NCI-H226 (cell line): ENCODE measurements at regions not wholly inside any gene's neighbourhood (a gene's known extent, or its start where the extent isn't known, plus 50 kb on each side); places are given as distances from the start of the nearest gene placed in this dataset.
A peak's percentile ranks its signal among the peaks of the same experiment; 100 is the strongest.
"Not testable (repeated sequence)": the region's sequence is repeated elsewhere in the genome, so short reads cannot be mapped to it uniquely, and the experiment has no call there.

Experiments
- DNase-seq: peaks from one replicate; pipeline ENCODE4 v3.0.0-alpha.2; 2015

DNA sequence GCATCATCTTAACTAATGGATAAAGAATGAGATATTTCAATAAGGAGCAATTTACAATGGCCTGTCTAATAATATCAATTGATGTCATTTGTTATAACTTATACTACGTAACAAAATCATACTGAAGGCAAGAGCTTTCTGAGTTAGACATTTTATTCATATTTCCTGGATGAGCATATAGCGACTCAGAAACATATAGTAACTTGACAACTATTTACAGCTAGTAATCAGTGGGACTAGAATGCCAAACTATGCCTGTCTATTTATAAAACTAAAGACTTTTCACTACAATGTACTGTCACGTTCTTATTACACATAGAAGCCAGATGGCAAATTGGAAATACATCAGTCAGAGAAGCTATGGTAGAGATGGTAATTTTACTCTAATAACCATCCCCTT is 766.2 kb upstream of the TMEFF2 start:
- peak; percentile 17 for DNase-seq

- not testable (repeated sequence) for DNase-seq
Observed at GRCh38 chr2:192958615-192959014, 763.9 kb upstream of the TMEFF2 start.

GRCh38 chr2:192957425-192957824 is 762.7 kb upstream of the TMEFF2 start:
- DNase-seq = no peak

DNA sequence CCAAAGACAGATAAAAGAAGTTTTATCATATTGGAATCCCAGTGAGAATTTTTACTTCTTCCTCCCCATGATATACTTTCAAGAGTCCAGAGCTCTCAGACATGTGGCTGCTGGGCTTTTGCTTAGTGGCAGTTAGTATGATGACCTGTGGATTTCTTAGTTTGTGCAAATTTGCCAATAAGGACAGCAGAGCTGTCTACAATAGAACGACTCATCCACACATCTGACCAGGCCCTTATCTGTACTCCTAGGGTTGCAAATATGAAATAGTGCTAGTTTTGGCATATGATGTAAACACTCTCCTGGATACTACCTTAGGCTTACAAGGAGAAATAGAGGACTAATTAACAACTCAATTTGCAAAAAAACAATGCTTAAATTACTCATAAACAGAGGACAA is 758.4 kb upstream of the TMEFF2 start:
- peak; percentile 62 for DNase-seq

DNA sequence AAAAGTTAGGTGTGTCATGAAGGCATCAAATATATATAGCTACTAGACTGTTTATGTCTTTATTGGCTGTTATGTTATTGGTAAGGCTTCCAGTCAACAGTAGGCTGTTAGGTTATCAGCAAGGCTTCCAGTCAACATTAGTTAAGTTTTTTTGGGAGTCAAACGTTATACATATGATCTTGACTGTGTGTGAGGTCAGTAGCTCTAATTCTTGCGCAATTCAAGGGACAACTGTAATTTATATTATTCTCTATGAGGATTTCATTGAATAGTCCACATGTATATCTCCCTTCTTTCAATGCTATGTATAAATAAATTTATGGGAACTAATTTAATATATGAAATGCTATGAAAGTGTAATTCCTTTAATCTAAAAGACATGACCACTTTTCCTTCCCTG is 757.5 kb upstream of the TMEFF2 start:
- DNase-seq = no peak

DNA sequence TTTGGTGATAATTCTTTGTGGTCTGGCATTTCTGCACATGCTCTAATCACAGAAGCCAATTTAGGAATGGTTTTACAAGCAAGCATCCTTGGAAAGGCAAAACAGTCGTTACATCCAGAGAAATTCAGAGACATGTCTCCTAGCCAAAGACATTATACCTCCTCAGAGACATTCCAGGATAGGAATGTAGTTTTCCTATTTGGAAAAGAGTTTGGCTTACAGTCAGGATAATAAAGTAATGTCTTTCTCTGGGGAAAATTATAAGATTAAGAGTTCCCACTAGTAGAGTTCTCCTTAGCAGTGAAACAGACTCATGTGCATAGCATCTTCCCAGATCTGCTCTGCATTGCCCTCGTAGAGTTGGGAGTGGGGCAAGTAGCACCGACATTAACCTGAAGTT is 753.6 kb upstream of the TMEFF2 start:
- no peak for DNase-seq

GRCh38 chr2:192947352-192947751 is 752.6 kb upstream of the TMEFF2 start:
- DNase-seq = no peak

- DNase-seq = no peak
Observed at GRCh38 chr2:192940767-192941166, 746.0 kb upstream of the TMEFF2 start.

GRCh38 chr2:192932376-192932775 is 737.6 kb upstream of the TMEFF2 start:
- no peak for DNase-seq

- not testable (repeated sequence) for DNase-seq
Observed at GRCh38 chr2:192921631-192922030, 726.9 kb upstream of the TMEFF2 start.

DNA sequence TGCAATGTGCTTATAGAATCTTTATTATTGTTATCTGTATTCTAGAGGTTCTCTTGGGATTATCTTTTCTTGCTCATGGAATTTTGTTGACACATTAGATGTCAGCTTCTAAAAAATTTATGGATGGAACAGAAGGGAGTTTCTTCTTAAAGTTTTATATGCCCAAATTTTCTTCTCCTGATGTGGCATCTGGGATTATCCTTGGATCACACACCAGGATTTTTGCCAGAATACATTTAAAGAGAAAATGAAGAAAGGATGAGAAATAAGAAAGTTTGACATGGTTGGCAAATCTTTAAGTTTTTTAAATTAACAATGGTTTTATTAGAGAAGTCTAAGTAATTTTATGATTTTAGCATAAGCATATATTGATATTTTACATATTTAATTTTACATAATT is 706.7 kb upstream of the TMEFF2 start:
- no peak for DNase-seq

GRCh38 chr2:192899466-192899865 is 704.7 kb upstream of the TMEFF2 start:
- no peak for DNase-seq

- not testable (repeated sequence) for DNase-seq
Observed at GRCh38 chr2:192893976-192894375, 699.2 kb upstream of the TMEFF2 start.

GRCh38 chr2:192888109-192888508 is 693.4 kb upstream of the TMEFF2 start:
- peak; percentile 30 for DNase-seq

GRCh38 chr2:192887337-192887736 is 692.6 kb upstream of the TMEFF2 start:
- DNase-seq = peak; percentile 23

DNA sequence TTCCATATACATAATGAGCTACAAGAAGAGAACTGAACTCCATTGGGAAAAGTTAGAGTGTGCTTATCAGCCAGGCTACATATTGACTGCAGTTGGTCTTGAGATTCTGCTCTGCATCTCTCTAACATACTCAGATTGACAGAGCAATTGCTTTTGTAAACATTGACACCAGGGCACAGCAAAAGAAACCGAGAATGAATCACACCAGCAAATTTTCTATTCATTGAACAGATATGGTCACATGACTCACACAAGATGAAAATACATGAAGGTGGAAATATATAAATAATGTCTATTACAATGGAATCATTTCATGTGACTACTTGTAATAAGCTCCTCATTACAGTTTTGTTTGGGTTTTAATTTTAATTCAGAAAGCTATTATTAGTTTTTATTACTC is 691.9 kb upstream of the TMEFF2 start:
- DNase-seq = no peak

DNA sequence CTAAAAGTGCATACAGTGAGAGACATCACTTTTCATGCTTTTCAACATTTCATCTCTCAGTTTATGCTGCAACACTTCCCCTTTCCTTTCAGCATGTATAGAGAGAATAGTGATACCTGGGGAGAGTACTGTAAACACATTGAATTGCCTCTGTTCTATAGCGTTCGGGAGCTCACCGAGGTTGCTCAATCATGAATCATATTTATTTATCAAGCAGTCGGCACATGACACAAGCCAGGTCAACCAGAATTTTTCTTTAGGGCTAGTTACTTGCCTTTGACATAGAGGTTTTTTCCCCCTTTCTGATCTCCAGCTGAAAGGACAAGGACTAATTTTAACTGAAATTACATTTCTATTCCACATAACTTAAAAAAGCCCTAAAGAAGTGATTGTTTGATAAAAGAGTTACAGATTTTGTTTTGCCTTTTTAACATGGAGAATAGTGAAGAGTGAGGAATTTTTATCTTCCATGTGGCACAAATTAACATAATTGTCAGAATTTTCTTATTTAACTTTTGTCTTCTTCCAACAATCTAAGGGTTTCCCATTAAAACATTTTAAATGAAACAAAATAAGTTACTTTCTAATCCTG is 690.9 kb upstream of the TMEFF2 start:
- peak; percentile 23 for DNase-seq

DNA sequence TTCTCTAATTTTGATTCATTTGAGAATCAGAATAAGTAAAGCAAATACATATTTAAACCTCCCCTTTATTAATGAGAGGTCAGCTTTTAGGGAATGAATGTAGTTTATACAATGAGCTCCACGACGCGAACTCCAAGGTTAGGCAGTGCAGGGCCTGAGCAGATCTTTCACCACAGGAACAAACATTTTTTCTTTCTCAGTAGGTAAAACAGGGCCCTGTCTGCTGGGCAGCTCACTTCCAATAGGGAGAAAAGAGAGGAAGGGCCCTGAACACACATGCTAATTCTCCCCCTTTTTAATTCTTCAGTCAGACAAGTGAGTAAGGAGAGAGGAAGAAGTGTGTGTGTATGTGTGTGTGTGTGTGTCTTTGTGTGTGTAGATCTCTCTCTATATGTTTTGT is 682.4 kb upstream of the TMEFF2 start:
- DNase-seq = no peak

DNA sequence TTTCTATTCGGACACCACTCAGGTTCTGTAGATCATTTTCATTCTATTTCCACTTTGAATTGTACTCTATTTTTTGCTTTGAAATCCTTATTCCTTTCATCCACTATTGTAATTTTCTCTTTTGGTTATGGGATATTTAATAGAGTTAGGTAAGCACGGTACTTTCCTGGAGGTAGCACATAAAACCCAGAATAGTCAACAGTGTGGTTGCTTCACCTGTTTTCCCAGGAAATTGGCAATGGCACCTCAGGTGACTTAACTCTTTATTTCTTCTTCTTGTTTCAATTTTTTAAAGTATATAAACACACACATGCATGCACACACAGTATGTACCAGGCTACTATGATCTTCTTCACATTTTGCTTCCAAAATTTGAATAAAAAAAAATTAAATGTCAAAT is 682.0 kb upstream of the TMEFF2 start:
- DNase-seq = no peak

DNA sequence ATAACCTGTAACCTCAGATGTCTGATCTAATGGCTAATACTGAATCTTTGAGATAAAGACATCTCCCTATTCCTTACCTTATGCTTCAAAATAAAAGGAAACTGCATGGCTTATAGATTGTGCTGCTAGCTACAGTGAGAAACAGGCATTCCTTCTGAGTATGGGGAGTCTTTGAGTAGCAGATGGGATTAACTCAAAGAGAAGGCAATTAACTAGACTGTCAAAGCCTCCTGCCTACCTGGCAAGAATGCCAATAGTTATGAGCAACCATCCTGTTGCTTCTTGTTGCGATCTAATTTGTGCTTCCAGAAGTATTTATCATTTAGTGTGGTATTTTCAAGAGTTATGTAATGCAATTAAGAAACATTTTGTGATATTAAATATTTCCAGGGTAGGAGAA is 660.0 kb upstream of the TMEFF2 start:
- no peak for DNase-seq

DNA sequence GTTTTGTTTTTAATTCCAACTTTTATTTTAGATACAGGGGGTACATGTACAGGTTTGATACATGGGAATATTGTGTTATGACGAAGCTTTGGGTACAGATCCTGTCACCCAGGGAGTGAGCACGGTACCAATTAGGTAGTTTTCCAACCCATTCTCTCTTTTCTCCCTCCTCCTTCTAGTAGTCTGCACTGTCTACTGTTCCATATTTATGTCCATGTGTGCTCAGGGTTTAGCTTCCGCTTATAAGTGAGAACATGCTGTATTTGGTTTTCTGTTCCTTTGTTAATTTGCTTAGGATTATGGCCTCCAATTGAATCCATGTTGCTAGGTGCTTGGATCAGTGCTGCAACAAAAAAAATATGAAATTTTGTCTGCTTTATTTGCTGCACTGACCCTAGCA is 659.3 kb upstream of the TMEFF2 start:
- DNase-seq = no peak

DNA sequence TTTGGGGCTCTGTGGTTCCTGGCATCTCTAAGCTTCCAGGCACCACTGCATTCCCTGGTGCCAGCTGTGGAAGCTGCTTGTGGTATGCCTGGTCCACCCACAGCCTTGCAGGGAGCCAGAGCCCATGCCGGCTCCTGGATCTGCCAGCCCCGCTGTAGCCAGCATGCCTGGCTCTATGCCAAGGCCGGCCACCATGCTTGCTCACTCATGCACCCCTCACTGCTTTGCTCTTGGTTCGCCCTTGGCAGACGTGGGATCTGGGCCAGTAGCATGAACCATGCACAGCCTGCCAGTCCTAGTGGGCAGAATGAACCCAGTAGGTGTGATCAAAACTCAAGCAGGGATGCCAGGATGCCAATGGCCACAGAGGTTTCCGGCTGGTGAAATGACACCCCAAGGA is 634.2 kb upstream of the TMEFF2 start:
- DNase-seq = no peak

- DNase-seq = no peak
Observed at GRCh38 chr2:192828175-192828574, 633.4 kb upstream of the TMEFF2 start.

DNA sequence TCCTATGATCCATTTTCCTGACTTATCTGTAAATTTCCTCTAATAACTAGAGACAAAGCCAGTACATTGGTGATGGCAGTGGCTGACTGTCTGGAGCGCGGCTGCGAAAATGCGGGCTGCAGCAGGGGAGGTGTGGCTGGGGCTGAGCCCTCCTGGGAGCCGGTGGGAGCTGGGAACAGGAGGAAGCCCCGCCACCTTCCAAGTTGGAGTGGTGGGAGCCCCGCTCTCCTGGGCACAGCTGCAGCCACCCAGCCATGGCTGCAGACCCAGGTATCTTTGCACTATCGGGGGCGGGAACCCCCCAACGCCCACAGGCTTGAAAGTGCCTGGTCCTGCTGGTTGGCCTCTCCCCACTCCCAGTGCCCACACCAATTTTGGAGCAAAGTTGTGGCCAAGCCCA is 633.0 kb upstream of the TMEFF2 start:
- no peak for DNase-seq

DNA sequence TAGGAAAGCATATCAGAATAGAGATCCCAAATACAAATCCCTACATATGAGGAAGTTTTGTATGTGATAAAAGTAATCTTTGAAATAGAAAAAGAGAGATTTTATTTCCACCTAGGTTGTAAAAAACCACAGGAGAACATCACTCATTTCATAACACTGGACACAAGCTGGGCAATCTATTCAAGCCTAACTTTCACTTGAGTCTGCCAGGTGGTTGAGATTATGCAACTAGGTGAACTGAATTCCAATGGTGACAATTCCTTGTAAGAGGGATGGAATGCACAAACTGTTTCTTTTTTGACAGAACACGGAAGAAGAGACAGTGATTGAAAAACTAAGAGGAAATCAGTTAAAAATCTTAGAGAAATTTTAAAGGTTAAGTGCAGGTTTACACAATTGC is 619.6 kb upstream of the TMEFF2 start:
- DNase-seq = no peak

DNA sequence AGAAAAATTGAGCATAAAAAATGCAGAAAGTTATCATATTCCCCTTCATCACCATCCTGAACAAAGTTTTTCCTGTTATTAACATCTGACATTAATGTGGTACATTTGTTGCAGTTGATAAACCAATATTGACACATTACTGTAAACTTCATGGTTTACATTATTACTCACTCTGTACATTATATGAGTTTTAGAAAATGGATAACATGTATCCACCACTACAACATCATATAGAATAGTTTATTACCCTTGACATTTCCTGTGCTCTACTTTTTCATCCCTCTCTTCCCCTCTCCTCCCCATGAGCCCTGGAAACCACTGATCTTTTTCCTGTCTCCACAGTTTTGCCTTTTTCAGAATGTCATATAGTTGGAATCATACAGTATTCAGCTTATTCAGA is 618.6 kb upstream of the TMEFF2 start:
- DNase-seq = no peak
